ENCODE measurements at regions not wholly inside any gene's neighbourhood (a gene's known extent, or its start where the extent isn't known, plus 50 kb on each side); places are given as distances from the start of the nearest gene placed in this dataset.
"Not testable (repeated sequence)": the region's sequence is repeated elsewhere in the genome, so short reads cannot be mapped to it uniquely, and the experiment has no call there.

DNA sequence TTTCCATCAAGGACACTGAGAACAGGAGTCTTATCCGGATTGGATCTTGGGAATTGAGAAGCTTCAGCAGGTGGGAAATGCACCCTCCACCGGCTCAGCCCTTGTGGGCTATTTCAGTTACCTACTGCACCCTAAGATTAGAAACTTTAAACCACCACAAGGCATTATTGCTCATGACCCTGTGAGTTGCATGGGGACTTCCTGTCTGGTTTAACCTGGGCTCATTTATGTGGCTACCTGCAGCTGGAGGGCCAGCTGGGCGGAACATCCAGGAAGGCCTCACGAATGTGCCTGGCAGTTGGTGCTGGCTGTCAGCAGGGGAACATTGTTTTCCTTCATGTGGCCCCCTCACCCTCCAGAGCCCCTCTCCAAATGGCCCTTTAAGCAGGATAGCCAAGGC lies 164.1 kb downstream of the DEFB131A start:
- DNase-seq, result no peak

DNA sequence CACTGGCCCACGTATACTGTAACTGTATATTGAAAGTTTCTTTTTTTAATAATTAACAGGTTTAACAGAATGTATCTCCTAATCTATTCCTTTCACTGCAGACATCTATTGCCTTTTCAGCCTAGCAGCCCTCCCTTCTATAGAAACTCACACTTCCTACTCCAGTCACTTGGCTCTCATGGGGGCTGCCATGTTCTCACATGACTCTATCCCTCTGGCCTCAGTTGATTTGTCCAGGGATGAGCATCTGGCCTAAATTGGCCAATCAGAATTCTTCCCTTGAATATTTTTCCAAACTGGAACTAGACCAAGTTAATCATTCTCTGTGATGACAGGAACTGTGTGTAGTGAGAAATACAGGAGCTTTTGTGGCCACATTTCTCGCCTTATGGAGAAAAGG lies 166.1 kb downstream of the DEFB131A start:
- not testable (repeated sequence) for DNase-seq

DNA sequence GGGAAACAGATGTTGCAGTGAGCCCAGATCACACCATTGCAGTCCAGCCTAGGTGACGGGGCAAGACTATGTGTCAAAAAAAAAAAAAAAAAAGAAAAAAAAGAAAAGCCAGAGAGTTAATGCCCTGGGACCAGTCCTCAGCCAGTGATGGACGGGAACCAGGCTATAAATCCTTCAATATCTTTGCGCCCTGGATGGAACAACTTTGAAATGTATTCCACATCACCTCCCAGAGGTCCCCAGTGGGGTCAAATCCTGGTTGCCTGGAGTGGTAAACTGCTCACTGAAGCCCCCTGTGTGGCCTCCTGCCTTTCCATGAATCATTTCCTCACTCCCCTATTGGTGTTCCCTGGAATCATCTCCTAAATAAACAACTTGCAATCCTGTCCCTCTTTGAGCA lies 166.9 kb downstream of the DEFB131A start:
- DNase-seq, result no peak

DNA sequence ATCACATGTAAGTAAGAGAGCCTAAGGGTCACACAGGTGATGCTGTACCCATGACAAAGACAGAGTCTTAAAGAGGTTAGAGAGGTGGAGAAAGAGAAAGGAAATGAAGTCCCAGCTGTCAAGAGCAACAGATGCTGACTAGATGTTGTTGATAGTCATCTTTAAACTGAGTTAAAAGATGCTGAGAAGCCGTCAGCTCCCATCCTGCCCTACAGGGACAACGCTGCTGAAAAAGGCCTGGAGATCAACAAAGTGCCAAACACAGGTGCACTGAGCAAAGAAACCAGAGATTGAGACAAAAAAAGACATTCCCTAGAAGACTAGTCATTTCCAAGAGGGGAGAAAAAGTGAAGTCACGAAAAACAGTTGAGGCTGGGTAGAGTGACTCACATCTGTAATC lies 145.0 kb upstream of the DRD5 start:
- DNase-seq, result not testable (repeated sequence)

DNA sequence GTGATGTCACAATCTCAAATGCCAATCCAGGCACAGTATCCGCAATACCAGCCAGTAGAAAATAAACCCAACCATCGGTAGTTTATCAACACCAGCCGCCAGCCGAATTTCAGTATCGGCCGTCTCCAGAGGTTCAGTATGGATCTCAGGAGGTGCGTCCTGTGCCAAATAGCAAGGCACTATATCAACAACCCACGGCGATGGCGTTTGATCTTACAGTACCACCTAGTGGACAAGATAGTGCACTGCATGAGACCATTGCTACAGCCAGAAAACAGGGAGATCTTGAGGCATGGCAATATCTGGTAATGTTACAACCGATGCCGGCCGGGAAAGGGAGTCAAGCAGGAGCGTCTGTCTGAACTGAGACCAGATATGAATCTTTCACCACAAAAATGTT lies 121.8 kb upstream of the DRD5 start:
- peak; percentile 2 to 16 for DNase-seq

DNA sequence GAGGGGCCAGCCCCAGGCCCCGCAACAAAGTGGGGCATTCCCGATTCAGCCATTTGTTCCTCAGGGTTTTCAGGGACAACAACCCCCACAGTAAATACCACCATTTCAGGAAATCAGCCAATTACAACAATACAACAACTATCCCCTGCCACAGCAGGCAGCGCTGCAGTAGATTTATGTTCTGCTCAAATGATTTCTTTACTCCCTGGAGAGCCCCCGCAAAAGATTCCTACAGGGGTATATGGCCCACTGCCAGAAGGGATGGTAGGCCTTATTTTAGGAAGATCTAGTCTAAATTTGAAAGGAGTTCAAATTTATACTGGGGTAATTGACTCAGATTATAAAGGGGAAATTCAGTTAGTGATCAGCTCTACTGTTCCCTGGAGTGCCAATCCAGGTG lies 120.5 kb upstream of the DRD5 start:
- DNase-seq, result not testable (repeated sequence)

DNA sequence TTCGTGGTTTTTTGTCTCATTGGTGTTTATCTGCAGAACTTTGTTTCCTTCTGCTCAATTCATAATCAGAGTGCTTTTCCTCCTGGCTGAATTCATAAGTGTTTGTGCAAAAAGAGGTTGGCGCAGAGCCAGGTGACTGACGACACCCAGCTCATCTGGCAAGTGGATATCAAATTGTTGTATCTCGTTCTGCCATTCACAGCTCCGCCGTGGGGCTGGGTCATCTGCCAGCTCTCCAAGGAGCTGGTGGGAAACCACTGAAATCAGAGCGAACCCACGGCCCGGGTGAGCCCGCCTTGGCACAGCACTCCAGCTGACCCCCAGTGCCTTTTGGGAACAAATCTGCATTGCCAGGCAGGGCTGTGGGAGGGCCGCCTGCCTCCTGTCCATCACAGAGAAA lies 110.7 kb upstream of the DRD5 start:
- not testable (repeated sequence) for DNase-seq

DNA sequence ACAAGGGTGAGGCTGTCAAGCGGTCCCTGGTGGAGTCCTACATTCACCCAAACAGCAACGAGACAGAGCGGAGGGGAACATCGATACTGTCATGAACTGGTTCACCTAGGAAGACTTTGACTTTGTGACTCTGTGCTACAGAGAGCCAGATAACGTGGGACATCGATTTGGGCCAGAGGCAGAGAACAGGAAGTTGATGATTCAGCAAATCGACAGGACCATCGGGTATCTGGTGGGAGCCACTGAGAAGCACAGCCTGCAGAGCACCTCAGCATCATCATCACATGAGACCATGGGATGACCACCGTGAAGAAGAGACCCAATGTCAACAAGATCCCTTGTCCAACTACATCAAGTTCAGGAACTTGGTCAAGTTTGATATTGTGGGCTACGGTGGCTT lies 104.1 kb upstream of the DRD5 start:
- DNase-seq, result not testable (repeated sequence)

DNA sequence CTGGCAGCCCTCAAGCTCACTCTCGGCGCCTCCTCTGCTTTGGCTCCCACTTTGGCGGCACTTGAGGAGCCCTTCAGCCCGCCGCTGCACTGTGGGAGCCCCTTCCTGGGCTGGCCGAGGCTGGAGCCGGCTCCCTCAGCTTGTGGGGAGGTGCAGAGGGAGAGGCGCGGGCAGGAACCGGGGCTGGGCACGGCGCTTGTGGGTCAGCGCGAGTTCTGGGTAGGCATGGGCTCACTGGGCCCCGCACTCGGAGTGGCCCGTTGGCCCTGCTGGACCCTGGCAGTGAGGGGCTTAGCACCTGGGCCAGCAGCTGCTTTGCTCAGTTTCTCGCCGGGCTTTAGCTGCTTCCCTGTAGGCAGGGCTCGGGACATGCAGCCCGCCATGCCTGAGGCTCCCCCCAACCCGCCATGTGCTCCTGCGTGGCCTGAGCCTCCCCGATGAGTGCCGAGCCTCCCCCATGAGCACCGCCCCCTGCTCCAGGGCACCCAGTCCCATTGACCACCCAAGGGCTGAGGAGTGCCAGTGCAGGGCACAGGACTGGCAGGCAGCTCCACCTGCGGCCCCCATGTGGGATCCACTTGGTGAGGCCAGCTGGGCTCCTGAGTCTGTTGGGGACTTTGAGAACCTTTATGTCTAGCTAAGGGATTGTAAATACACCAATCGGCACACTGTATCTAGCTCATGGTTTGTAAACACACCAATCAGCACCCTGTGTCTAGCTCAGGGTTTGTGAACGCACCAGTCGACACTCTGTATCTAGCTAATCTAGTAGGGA lies 101.5 kb upstream of the DRD5 start:
- no peak for DNase-seq

DNA sequence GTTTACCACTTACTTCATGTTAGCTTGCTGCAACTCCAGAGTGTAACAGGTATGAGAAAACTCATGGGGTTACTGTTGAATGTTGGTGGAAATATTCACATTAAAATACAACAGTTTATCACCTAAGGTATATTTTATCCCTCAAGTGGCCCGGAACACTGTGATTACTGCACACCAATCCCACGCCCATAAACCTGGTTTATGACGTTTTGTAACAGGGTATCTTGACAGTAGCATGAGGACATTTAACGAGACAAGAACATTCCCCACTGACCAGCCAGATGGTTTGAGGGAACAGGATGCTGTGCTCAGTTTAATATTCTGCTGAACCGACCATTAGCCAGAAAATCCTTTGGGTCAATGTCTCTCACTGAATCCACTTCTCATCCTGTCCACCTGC lies 98.3 kb upstream of the DRD5 start:
- DNase-seq, result not testable (repeated sequence)

DNA sequence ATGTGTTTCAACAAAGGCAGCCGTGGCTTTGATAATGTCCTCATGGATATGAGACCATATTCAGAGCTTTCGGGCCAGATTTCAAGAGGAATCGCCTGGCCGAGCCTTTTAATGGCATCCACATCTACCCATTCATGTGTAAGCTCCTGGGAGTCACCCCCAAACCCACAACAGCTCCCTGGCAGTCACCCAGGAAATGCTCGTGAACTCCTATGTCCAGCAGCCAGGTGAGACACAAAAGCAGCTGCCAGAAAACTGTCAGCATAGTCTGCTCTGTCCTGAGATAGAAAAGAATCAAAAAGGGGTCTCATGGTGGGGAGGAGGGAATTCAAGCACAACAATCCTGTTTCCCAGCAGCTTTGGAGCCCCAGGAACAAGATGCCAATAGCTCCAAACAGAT lies 96.4 kb upstream of the DRD5 start:
- DNase-seq, result not testable (repeated sequence)

DNA sequence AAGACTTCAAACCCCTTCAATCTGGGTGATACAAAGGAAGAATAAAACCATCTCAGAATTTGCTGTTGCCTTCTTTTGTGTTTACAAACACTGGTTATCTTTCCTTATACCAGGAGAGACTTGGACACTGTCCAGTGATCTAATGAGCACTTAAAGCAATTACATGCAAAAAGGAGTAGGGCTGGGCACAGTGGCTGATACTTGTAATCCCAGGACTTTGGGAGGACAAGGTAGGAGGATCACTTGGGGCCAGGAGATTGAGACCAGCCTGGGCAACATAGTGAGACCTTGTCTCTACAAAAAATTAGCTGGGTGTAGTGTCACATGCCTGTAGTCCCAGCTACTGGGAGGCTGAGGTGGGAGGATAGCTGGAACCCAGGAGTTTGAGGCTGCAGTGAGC lies 95.7 kb upstream of the DRD5 start:
- no peak for DNase-seq

DNA sequence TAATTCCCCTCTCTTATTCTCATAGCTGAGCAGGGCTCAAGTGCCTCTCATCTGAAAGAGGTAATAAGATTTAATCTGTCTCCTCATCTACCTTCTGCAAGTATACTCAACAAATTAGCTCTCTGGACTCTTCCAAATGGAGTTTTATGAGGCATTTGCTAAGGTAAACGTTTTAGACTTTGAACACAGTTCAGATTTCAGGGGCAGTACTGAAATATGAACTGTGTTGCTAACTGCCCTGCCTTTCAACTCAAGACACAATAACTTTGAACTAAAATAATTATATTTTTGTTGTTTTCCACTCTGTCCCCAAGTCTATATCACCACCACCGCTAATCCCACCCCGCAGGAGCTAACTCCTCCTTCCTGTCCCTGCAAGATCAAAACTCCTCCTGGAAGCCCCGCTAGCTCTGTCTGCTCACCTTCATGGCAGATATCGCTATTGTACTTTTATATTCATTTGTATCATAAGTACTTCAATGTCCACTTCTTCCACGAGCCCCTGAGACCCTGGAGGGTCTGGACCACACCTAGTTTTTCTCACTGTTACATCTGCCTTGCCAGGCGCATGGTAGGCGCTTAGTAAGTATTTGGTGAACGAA lies 90.7 kb upstream of the DRD5 start:
- DNase-seq, result not testable (repeated sequence)

DNA sequence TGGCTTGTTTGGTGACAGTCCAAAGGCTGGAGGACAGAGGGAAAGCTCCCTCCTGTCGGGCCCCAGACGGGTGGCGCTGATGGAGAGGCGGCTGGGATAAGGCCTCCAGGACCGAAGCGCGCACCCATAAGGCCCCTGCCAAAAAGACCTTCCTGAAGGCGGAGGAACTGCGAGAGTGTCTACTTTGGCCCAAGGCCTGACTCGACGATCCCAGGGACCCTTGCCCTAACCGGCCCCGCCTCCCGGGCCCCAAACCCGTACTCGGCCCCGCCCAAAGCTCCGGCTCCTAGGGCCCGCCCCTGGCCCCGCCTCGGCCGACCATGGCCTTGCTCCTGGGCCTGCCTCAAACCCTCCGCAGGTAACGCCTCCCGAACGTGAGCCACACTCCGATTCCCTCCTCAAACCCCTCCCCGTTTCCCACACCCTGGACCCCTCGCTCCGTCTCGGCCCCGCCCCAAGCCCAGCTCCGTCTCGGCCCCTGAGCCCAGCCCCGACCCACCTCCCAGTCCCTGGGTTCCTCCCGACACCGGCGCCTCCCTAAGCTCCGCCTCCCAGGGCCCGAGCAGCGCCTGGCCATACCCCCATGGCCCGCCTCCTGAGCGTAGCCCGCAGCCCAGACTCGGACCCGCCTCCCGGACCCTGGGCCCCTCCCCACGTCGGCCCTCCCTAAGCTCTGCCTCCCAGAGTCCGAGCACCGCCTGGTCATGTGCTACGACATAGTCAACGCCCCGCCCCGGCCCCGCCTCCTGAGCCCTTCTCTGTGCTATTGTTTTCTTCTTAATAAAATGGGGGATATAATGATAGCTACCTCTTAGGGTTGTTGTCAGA lies 90.0 kb upstream of the DRD5 start:
- DNase-seq, result peak; percentile 88 to 91

DNA sequence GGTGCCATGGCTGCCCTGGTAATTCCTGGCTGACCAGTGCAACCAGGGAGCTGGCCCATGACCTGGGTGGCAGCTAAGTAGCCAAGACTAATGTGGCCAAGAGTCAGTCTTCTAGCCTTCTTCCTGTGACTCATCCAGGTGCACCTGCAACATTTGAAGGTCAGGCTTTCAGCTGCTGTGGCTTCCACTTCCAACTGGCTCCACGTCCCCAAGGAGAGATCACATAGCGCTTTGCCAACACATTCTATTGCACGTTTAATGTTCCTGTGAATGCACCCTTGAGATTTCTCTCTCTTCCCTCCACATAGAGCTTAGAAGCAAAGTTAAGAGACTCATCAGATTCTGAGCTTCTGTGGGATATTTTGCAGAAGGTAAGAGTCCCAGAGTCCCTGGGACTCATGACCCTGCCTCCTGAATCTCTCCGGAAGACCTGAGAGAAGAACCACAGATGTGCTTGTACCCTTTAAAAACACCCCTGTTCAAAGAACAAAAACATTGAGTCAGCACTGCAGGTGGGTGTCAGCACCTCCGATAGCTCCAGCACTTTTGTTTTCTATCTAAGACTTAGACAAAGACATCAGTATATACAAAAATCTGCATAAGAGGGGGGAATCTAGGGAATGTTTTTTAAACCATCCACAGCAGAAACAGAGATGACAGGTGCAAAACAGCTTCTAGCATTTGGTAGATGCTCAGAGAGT lies 88.5 kb upstream of the DRD5 start:
- not testable (repeated sequence) for DNase-seq

DNA sequence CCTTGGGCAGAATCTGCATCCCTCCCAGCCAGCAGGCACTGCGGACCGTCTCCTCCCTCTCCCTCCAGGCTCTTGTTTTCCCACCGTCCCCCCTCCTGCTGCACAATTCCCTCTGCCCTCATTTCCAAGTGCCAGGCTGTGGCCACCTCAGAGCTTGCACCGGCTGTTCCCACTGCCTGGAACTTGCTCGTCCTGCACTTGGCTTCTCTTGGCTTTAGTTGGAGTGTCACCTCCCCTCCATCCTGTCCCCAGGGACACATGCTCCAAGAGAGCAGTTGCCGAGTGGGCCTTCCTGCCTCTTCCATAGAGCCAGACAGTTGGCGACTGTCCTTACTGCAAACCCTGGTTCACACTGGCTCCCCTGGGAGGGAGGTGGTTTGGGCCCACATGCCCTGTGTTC lies 87.0 kb upstream of the DRD5 start:
- not testable (repeated sequence) for DNase-seq

DNA sequence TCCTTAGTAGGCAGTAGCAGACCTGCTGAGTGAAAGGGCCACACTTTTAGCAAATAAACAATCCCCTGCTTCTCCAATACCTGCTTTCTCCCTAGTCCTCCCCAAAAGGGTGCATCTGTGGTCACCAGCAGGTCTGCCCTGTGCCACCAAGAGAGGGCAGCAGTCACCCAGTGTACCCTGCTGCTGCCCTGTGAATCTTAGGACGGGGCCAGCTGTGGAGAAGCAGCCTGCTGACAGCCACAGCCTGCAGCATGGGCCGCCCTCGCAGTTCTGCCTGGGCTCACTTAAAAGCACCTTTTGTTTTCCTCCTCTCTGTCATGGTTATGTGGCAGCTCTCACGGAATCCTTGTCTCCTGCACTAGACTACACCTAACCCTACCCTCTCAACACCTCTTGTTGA lies 85.4 kb upstream of the DRD5 start:
- DNase-seq, result peak; percentile 22 to 30

DNA sequence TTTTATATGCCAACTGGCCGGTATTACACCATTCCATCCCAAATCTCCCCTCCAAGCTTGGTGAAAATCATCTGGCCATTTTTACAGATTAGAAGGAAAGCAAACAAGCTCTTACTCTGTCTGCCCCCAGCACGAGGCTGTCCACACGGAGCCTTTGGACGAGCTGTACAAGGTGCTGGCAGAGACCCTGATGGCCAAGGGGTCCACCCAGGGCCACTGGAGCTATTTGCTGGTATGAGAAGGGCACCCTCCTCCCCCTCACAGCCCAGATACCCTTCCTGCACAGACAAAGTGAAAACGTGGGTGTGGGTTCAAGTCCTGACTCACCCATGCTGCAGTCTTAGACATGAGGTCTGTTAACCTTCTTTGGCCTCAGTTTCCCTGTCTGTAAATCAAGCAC lies 84.9 kb upstream of the DRD5 start:
- DNase-seq, result not testable (repeated sequence)

DNA sequence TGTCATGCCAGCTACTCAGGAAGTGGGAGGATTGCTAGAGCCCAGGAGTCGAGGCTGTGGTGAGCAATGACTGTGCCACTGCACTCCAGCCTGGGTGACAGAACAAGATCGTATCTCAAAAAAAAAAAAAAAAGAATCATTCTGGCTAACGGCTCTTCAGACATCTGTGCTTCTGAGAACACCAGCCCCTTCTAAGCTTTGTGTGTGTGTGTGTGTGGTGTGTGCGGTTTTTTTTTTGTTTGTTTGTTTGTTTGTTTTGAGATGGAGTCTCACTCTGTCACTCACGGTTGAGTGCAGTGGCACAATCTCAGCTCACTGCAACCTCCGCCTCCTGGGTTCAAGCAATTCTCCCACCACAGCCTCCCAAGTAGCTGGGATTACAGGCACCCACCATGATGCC lies 79.4 kb upstream of the DRD5 start:
- not testable (repeated sequence) for DNase-seq

DNA sequence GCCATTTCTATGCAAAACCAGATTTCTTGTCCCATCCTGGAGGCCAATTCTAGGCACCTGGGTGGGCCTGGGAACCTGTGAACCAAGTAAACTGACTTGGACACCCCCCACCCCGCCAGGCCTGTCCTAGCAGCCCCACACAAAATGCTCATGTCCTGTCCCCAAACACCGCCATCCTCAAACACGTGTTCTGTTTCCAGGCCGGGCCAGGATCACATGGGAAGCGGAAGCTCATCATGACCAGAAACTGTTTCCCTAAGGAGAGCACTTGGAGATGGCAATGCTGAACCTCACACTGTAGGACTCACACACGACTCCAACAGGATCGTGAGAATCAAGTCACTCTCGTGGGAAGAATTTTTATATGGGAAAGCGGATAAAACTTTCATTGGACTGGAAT lies 78.7 kb upstream of the DRD5 start:
- DNase-seq, result not testable (repeated sequence)

DNA sequence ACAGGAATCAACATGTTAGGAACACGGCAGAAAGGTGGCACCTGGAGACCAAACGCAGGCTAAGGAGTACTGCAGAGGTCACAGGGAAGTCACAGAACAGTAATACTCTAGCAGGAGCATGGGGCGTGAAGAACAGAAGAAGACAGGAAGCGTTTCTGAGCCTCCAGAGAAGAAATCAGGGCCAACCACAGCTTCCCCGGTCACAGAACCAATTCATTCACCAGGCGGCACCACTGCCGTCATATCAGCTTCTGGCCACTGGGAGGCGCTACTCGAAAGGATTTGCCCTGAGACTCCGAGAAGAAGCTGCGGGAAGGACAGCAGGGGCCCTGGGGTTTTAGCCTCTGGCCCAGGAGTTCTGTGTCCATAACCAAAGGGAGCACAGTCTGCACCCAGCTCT lies 78.0 kb upstream of the DRD5 start:
- DNase-seq, result peak; percentile 67 to 79

DNA sequence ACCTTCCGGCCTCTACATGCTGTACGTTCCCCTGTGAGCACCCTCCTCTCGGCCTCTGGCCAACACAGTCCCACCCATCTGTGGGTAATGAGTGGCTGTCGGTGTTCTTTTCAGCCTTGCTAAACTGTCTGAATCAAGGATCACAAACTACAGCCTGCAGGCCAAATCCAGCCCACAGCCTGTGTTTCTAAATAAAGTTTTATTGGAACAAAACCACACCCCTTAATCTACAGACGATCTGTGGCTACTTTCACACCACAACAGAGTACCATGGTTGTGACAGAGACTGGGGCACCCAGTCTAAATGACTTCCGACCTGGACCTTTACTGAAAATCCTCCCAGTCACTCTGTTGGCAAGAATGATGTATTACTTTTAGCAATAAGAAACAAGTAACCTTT lies 77.3 kb upstream of the DRD5 start:
- DNase-seq, result not testable (repeated sequence)

Data from stimulated activated CD4-positive, alpha-beta T cell treated with anti-CD3 and anti-CD28 coated beads, Interleukin-2, amount 100 ng/mL, for 24 hours (primary cell).